ENCODE measurements at regions not wholly inside any gene's neighbourhood (a gene's known extent, or its start where the extent isn't known, plus 50 kb on each side); places are given as distances from the start of the nearest gene placed in this dataset.

GRCh38 chr20:40512591-40512990 lies 176.4 kb downstream of the MAFB start:
- TF ChIP-seq POLR2A (IDR thresholded peaks at IDR 0.05; ENCODE audit: low read depth, low read length) (no peak), SPI1 (IDR thresholded peaks at IDR 0.05; ENCODE audit: low read depth, low read length) (no peak), POLR2AphosphoS5 (IDR thresholded peaks at IDR 0.05; ENCODE audit: low read depth, low read length) (no peak)

Data from GM12891 (cell line).